NCI-H1092 (cell line): ENCODE measurements at regions not wholly inside any gene's neighbourhood (a gene's known extent, or its start where the extent isn't known, plus 50 kb on each side); places are given as distances from the start of the nearest gene placed in this dataset.

Experiments used
- DNase-seq: peaks from one replicate; lab custom pipeline; 2025; lab: John Stamatoyannopoulos, UW

- no peak for DNase-seq
These were observed 109.5 kb upstream of the SLC28A3 start for GRCh38 chr9:84450029-84450428.

- DNase-seq: no peak
These were observed 116.0 kb upstream of the SLC28A3 start for GRCh38 chr9:84456527-84456926.

GRCh38 chr9:84460695-84461094 lies 120.1 kb upstream of the SLC28A3 start:
- DNase-seq: no peak

GRCh38 chr9:84463272-84463671 lies 122.7 kb upstream of the SLC28A3 start:
- DNase-seq: no peak

GRCh38 chr9:84466580-84467285 lies 126.2 kb upstream of the SLC28A3 start:
- DNase-seq: no peak

GRCh38 chr9:84471816-84472215 lies 131.3 kb upstream of the SLC28A3 start:
- no peak for DNase-seq

- no peak for DNase-seq
These were observed 138.4 kb upstream of the SLC28A3 start for GRCh38 chr9:84478996-84479395.

GRCh38 chr9:84480071-84480470 lies 139.5 kb upstream of the SLC28A3 start:
- no peak for DNase-seq

GRCh38 chr9:84481231-84481630 lies 140.7 kb upstream of the SLC28A3 start:
- DNase-seq: no peak

GRCh38 chr9:84481636-84482218 lies 141.2 kb upstream of the SLC28A3 start:
- DNase-seq: no peak

- DNase-seq: no peak
These were observed 142.0 kb upstream of the SLC28A3 start for GRCh38 chr9:84482607-84483006.

GRCh38 chr9:84484172-84484571 lies 143.6 kb upstream of the SLC28A3 start:
- DNase-seq: no peak

GRCh38 chr9:84485539-84485938 lies 145.0 kb upstream of the SLC28A3 start:
- DNase-seq: no peak

GRCh38 chr9:84486663-84487062 lies 146.1 kb upstream of the SLC28A3 start:
- DNase-seq: no peak

- DNase-seq: no peak
These were observed 149.8 kb upstream of the SLC28A3 start for GRCh38 chr9:84490206-84490841.

- DNase-seq: no peak
These were observed 150.3 kb upstream of the SLC28A3 start for GRCh38 chr9:84490842-84491325.

- DNase-seq: no peak
These were observed 152.0 kb upstream of the SLC28A3 start for GRCh38 chr9:84492366-84493159.

- DNase-seq: no peak
These were observed 152.9 kb upstream of the SLC28A3 start for GRCh38 chr9:84493284-84493947.

- DNase-seq: no peak
These were observed 159.5 kb upstream of the SLC28A3 start for GRCh38 chr9:84499969-84500582.

- DNase-seq: no peak
These were observed 160.3 kb upstream of the SLC28A3 start for GRCh38 chr9:84500826-84501225.

GRCh38 chr9:84501587-84501986 lies 161.0 kb upstream of the SLC28A3 start:
- DNase-seq: no peak
